HG03575 (cell line): ENCODE measurements at regions not wholly inside any gene's neighbourhood (a gene's known extent, or its start where the extent isn't known, plus 50 kb on each side); places are given as distances from the start of the nearest gene placed in this dataset.

Experiments used
- ATAC-seq: cut with Tn5 transposase; IDR thresholded peaks from one replicate; pipeline ENCODE4 v1.9.1; 2021; ENCODE audit not compliant: unreplicated experiment, insufficient number of reproducible peaks, low FRiP score; ENCODE audit errors: extremely low read depth

- ATAC-seq: no peak
These were observed 164.0 kb downstream of the SOX9 start for GRCh38 chr17:72284806-72285205.

GRCh38 chr17:72287586-72287985 lies 166.8 kb downstream of the SOX9 start:
- no peak for ATAC-seq

- no peak for ATAC-seq
These were observed 173.7 kb downstream of the SOX9 start for GRCh38 chr17:72294487-72294893.

DNA sequence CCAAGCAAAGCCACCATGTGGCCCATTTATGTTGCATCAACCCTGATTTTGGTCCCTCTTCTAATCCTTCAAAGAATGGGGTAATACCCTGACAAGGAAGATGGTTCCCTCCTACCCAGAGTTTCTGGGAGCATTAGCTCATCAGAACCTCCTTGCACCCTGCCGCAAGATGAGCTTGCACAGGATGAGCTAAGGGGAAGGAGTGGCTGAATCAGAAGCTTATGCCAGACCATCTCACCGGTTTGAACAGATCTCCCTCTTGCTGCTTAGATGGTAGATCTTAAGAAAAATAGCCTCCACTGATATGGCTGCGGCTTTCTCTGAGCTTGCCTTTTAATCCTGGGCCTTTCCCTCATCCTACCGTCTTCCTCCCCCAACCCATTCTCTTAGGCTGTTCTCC lies 175.1 kb downstream of the SOX9 start:
- no peak for ATAC-seq

GRCh38 chr17:72296456-72296855 lies 175.6 kb downstream of the SOX9 start:
- ATAC-seq: no peak

- no peak for ATAC-seq
These were observed 176.7 kb downstream of the SOX9 start for GRCh38 chr17:72297326-72298115.

- no peak for ATAC-seq
These were observed 178.3 kb downstream of the SOX9 start for GRCh38 chr17:72299100-72299499.

DNA sequence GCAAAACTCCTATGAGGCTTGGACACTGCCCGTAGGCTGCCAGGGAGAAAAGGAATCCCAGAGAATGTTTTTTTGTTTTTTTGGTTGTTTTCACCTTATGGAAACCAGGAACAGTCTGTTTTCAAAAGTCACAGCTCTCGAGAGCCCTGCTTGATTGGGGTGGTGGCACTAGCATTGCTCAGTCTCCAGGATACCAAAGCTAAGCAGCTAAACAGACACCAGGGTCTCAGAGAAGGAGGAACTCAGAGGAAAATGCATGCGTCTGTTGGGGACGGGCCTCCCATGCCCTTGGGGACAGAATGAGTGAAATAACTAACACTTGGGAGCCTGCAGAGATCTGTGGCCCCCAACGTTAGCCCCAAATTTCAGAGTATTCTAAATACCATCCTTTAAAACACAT lies 178.8 kb downstream of the SOX9 start:
- ATAC-seq: no peak

- ATAC-seq: no peak
These were observed 181.1 kb downstream of the SOX9 start for GRCh38 chr17:72301887-72302286.

DNA sequence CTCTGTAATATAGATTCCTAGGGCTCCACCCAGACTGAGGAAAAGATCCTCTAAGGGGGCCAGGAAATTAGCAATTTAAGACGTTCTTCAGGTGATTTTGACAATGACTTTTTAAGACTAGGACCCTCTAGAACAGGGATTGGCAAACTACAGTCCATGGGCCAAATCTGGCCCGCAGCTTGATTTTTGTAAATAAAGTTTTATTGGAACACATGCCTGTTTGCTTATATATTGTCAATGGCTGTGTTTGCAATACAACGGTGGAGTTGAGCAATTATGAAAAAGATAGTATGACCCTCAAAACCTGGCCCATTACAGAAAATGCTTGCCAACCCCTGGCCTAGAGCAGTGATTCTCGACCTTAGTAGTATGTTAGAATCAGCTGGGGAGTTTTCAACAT lies 181.9 kb downstream of the SOX9 start:
- ATAC-seq: no peak

GRCh38 chr17:72303787-72304733 lies 183.2 kb downstream of the SOX9 start:
- ATAC-seq: no peak

DNA sequence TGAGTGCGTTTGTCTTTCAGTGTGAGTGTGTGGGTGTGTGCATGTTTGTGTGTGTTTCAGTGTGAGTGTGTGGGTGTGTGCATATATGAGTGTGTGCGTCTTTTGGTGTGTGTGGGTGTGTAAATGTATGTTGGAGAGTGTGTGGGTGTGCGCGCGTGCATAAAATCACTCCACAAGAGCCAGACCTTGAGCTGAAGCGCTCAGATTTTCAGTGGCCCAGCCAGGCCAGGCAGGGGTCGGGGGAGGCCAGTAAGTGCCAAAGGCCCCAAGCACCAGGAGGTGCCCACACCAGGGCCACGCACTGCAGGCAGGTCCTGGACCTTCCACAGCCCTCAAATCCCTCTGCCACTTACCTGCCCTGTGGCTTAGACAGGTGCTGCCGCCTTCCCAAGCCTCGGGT lies 184.0 kb downstream of the SOX9 start:
- no peak for ATAC-seq

DNA sequence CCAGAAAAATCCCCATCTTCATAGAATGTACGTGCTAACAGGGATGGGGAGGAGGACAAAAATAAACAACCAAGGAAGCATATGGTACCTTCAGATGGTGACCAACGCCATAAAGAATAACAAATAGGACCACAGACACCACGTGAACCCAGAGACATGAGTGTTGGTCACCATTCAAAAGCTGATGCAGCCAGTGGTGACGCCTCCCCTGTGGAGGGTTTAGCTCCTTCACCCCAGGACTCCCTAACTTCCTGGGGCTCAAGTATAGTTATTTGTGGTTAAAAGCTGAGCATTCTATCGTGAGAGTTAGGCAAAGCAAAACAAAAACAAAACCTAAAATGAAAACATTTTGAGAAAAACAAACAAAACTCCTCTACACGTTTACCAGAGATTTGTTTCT lies 184.7 kb downstream of the SOX9 start:
- no peak for ATAC-seq

DNA sequence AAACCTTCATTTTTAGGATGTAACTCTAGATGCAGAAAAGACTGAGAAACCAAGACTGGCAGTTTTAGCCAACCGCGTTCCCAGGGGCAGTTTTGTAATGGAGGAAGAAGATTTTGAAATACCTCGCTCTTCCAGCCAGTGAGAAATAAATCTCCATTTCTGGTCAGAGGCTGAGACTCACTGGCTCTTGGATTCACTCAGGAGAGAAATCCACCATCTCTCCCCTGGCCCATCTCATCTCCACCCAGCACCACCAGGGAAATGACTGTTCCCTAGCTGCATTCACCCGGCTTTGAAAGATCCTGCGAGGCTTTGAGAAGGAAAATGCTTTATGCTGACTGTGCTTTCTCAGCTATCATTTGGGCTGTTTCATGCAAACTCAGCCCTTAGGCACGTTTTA lies 185.2 kb downstream of the SOX9 start:
- no peak for ATAC-seq

- no peak for ATAC-seq
These were observed 187.0 kb downstream of the SOX9 start for GRCh38 chr17:72307836-72308235.

DNA sequence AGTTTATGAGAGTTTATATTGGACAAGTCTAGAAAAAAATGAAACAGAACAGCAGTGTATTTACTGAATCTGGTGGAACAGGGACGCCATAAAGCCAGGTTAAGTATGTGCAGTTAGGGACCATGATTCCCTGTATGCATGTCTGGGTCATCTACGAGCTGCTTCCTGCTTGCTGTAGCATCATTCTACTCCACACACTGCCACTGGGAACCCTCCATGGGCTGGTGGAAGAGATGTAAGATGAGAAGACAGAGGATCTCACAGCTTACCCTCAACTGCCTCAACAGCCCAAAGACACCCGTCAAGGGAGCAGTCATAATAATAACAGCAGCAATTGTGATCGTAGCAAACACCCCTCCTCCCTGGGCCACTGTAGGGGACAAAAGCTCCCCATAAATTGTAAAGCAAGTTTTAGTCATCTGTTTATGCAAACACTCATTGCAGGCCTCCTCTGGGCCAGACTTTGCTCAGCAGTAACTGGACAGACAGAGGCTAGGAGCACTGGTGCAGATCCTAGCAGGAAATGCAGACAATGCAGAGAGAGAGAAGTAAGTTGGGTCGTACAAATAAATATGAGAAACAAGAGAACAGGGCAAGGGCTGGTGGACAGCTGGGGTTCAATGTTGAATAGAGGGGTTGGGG lies 188.0 kb downstream of the SOX9 start:
- no peak for ATAC-seq

GRCh38 chr17:72311004-72311403 lies 190.2 kb downstream of the SOX9 start:
- no peak for ATAC-seq

DNA sequence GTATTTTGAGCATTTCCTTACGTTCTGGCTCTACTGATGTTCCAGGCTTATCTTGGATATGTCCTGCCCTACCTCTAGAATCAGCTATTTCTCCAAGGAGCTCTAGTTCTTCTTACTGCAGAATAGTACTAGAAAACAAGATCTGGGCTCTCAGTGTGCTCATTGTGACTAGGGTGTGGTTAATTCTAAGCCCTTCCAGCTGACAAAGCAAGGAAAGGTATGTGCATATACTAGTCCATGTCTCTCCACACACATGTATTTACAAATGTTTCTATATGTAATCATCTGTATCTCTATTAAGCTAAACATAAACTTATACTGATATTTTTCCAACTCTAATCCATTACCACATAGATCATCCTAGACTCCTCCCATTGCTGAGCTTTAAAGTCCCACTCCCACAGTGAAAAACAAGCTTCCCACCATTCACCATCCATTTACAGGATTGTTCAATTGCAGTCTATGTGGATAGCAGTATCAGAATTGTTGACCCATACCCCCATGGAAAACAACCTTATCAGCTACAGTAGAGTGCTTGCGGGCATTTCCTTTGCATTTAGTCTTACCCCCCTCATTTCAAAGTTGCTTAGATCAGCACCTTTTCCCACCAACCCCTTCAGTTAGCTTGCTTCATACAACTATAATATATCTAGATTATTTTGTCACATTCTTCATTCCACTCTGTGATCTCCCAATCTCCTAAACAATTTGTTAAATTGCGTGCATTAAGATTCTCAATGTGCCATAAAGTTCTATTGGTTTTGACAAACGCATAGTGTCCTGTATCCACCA lies 194.5 kb downstream of the SOX9 start:
- ATAC-seq: no peak

DNA sequence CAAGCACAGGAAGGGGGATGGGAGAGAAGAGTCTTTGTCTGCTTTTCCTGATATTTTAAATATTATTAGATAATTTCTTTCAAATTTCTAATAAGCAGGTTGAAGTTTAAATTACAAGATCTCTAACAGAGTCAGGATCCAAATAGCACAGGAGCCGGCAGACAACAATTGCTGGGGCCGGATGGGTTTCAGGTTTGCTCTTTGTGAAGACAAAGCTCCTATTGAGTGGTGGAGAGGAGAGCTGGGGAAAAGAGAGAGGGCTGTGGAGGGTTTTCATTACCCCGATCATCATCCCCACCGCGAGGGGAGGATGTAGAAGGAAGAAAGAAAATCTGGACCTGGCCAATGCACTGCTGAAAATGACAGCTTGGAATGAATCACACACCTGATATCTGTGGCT lies 197.3 kb downstream of the SOX9 start:
- ATAC-seq: no peak
